BLaER1 treated with 17β-estradiol and CSF1 and Interleukin-3, amounts not matched to agents 10 nM and 100 nM (cell line): ENCODE measurements at regions not wholly inside any gene's neighbourhood (a gene's known extent, or its start where the extent isn't known, plus 50 kb on each side); places are given as distances from the start of the nearest gene placed in this dataset.
"Not testable (repeated sequence)": the region's sequence is repeated elsewhere in the genome, so short reads cannot be mapped to it uniquely, and the experiment has no call there.

Source experiments
- H3K27ac ChIP-seq, 11 experiments: shearing (Covaris generic); formaldehyde crosslinking; 2 replicates each; pipeline ENCODE4 v1.8.1; 2022
- H3K27me3 ChIP-seq, 11 experiments: shearing (Covaris generic); formaldehyde crosslinking; 2 replicates each; pipeline ENCODE4 v1.8.1; 2022
- H3K36me3 ChIP-seq, 11 experiments: shearing (Covaris generic); formaldehyde crosslinking; 2 replicates each; pipeline ENCODE4 v1.8.1; 2022
- H3K4me1 ChIP-seq, 10 experiments: shearing (Covaris generic); formaldehyde crosslinking; 2 replicates each; pipeline ENCODE4 v1.8.1; 2022
- H3K4me2 ChIP-seq, 11 experiments: shearing (Covaris generic); formaldehyde crosslinking; 2 replicates each; pipeline ENCODE4 v1.8.1; 2022
- H3K4me3 ChIP-seq, 10 experiments: shearing (Covaris generic); formaldehyde crosslinking; 2 replicates each; pipeline ENCODE4 v1.8.1; 2022
- H3K9ac ChIP-seq, 11 experiments: shearing (Covaris generic); formaldehyde crosslinking; 2 replicates each; pipeline ENCODE4 v1.8.1; 2022
- H3K9me3 ChIP-seq, 11 experiments: shearing (Covaris generic); formaldehyde crosslinking; replicated peaks in 1 of 11; 2 replicates each; pipeline ENCODE4 v1.8.1; 2022
- H4K20me1 ChIP-seq, 11 experiments: shearing (Covaris generic); formaldehyde crosslinking; 2 replicates each; pipeline ENCODE4 v1.8.1; 2022
- Cebpa-rat ChIP-seq, 11 experiments: shearing (Covaris generic); IDR thresholded peaks; 2 replicates each; pipeline ENCODE4 v1.8.1; 2022

- H4K20me1 ChIP-seq = no peaks in the 10 kb centered on the region
Measured at GRCh38 chr11:98728421-98728820, 292.3 kb upstream of the CNTN5 start.

GRCh38 chr11:98729118-98729517, 291.6 kb upstream of the CNTN5 start:
- Histone ChIP-seq H3K4me1 (no peaks in the 10 kb centered on the region), H4K20me1 (no peaks in the 10 kb centered on the region), H3K9ac (no peak overlapping the region), H3K36me3 (no peaks in the 10 kb centered on the region), H3K4me2 (no peak overlapping the region), H3K27me3 (no peaks in the 10 kb centered on the region), H3K4me3 (no peak overlapping the region), H3K9me3 (no peaks in the 10 kb centered on the region), H3K27ac (no peak overlapping the region)
- no peak for TF ChIP-seq Cebpa-rat (IDR thresholded peaks at IDR 0.05)

More at GRCh38 chr11:98728421-98728820, 292.3 kb upstream of the CNTN5 start:
- TF ChIP-seq Cebpa-rat (IDR thresholded peaks at IDR 0.05) = no peak
- no peak overlapping the region for H3K4me3 ChIP-seq
- no peak overlapping the region for H3K27ac ChIP-seq
- H3K4me1 ChIP-seq = no peaks in the 10 kb centered on the region
- no peaks in the 10 kb centered on the region for H3K36me3 ChIP-seq
- no peak overlapping the region for H3K9ac ChIP-seq
- no peaks in the 10 kb centered on the region for H3K9me3 ChIP-seq
- H3K4me2 ChIP-seq = no peak overlapping the region
- no peaks in the 10 kb centered on the region for H3K27me3 ChIP-seq

- no peak overlapping the region for H3K27ac ChIP-seq
- no peak overlapping the region for H3K4me3 ChIP-seq
- no peaks in the 10 kb centered on the region for H3K36me3 ChIP-seq
- no peak for TF ChIP-seq Cebpa-rat (IDR thresholded peaks at IDR 0.05)
- H3K4me2 ChIP-seq = no peak overlapping the region
- no peak overlapping the region for H3K9ac ChIP-seq
- no peaks in the 10 kb centered on the region for H3K9me3 ChIP-seq
- no peaks in the 10 kb centered on the region for H3K27me3 ChIP-seq
- no peaks in the 10 kb centered on the region for H4K20me1 ChIP-seq
- no peaks in the 10 kb centered on the region for H3K4me1 ChIP-seq
Measured at GRCh38 chr11:98732947-98733346, 287.8 kb upstream of the CNTN5 start.

- not testable (repeated sequence) for H3K36me3 ChIP-seq, H3K9ac ChIP-seq, H3K27ac ChIP-seq, H3K9me3 ChIP-seq, H3K4me1 ChIP-seq, H3K4me2 ChIP-seq, H3K4me3 ChIP-seq, H3K27me3 ChIP-seq, H4K20me1 ChIP-seq
Measured at GRCh38 chr11:98733378-98733777, 287.4 kb upstream of the CNTN5 start.

GRCh38 chr11:98734686-98735085, 286.1 kb upstream of the CNTN5 start:
- Histone ChIP-seq H3K27me3 (no peaks in the 10 kb centered on the region), H3K27ac (no peak overlapping the region), H3K4me2 (no peak overlapping the region), H3K4me1 (no peaks in the 10 kb centered on the region), H3K4me3 (no peak overlapping the region), H3K9ac (no peak overlapping the region), H4K20me1 (no peaks in the 10 kb centered on the region), H3K9me3 (no peaks in the 10 kb centered on the region), H3K36me3 (no peaks in the 10 kb centered on the region)
- no peak for TF ChIP-seq Cebpa-rat (IDR thresholded peaks at IDR 0.05)

GRCh38 chr11:98736833-98737232, 283.9 kb upstream of the CNTN5 start:
- Histone ChIP-seq H4K20me1 (no peaks in the 10 kb centered on the region), H3K9ac (no peak overlapping the region), H3K4me2 (no peak overlapping the region), H3K4me3 (no peak overlapping the region), H3K36me3 (no peaks in the 10 kb centered on the region), H3K4me1 (no peaks in the 10 kb centered on the region), H3K27ac (no peak overlapping the region), H3K27me3 (no peaks in the 10 kb centered on the region), H3K9me3 (no peaks in the 10 kb centered on the region)
- no peak for TF ChIP-seq Cebpa-rat (IDR thresholded peaks at IDR 0.05)

GRCh38 chr11:98740321-98740720, 280.4 kb upstream of the CNTN5 start:
- no peak overlapping the region for H3K4me3 ChIP-seq

GRCh38 chr11:98763446-98763845, 257.3 kb upstream of the CNTN5 start:
- H3K27ac ChIP-seq, H3K4me3 ChIP-seq, H4K20me1 ChIP-seq, H3K36me3 ChIP-seq, H3K9ac ChIP-seq, H3K4me2 ChIP-seq, H3K27me3 ChIP-seq, H3K4me1 ChIP-seq: not testable (repeated sequence)
- H3K9me3 ChIP-seq = peaks cover 18 to 48% (median 26%) of the 10 kb centered on the region in 11 experiments; a peak in 20 of 22 replicates

More at GRCh38 chr11:98740321-98740720, 280.4 kb upstream of the CNTN5 start:
- Histone ChIP-seq H3K9me3 (no peaks in the 10 kb centered on the region), H3K27ac (no peak overlapping the region), H4K20me1 (no peaks in the 10 kb centered on the region), H3K4me1 (no peaks in the 10 kb centered on the region), H3K36me3 (no peaks in the 10 kb centered on the region), H3K27me3 (no peaks in the 10 kb centered on the region), H3K9ac (no peak overlapping the region), H3K4me2 (no peak overlapping the region)
- TF ChIP-seq Cebpa-rat (IDR thresholded peaks at IDR 0.05) = no peak

GRCh38 chr11:98766903-98767302, 253.8 kb upstream of the CNTN5 start:
- H3K9ac ChIP-seq = no peak overlapping the region
- no peak overlapping the region for H3K4me2 ChIP-seq
- no peak for TF ChIP-seq Cebpa-rat (IDR thresholded peaks at IDR 0.05)
- H3K27ac ChIP-seq = no peak overlapping the region
- H3K4me1 ChIP-seq = no peaks in the 10 kb centered on the region
- no peak overlapping the region for H3K4me3 ChIP-seq
- H4K20me1 ChIP-seq = no peaks in the 10 kb centered on the region
- no peaks in the 10 kb centered on the region for H3K36me3 ChIP-seq
- peaks cover 14 to 40% (median 22%) of the 10 kb centered on the region in 11 experiments; a peak in 20 of 22 replicates for H3K9me3 ChIP-seq
- H3K27me3 ChIP-seq = no peaks in the 10 kb centered on the region

- not testable (repeated sequence) for H3K4me1 ChIP-seq, H3K9ac ChIP-seq, H3K27ac ChIP-seq, H3K4me2 ChIP-seq, H4K20me1 ChIP-seq, H3K4me3 ChIP-seq, H3K36me3 ChIP-seq, H3K27me3 ChIP-seq
- H3K9me3 ChIP-seq = peaks cover 4 to 15% (median 11%) of the 10 kb centered on the region in 11 experiments; a peak in 15 of 22 replicates
Measured at GRCh38 chr11:98770046-98770445, 250.7 kb upstream of the CNTN5 start.

GRCh38 chr11:98771791-98772190, 249.0 kb upstream of the CNTN5 start:
- Histone ChIP-seq H3K4me1 (no peaks in the 10 kb centered on the region), H3K9ac (no peak overlapping the region), H3K27me3 (no peaks in the 10 kb centered on the region), H3K27ac (no peak overlapping the region), H3K4me2 (no peak overlapping the region), H3K9me3 (peaks cover 4 to 15% (median 11%) of the 10 kb centered on the region in 11 experiments; a peak in 15 of 22 replicates), H4K20me1 (no peaks in the 10 kb centered on the region), H3K36me3 (no peaks in the 10 kb centered on the region), H3K4me3 (no peak overlapping the region)
- TF ChIP-seq Cebpa-rat (IDR thresholded peaks at IDR 0.05) = no peak
